SU-DHL-6 (cell line): ENCODE measurements at regions not wholly inside any gene's neighbourhood (a gene's known extent, or its start where the extent isn't known, plus 50 kb on each side); places are given as distances from the start of the nearest gene placed in this dataset.

Source experiments
- H2AFZ ChIP-seq: fragments of 200-600 bp; sonication (generic); 2 replicates; pipeline ENCODE4 v1.6.1; 2014; ENCODE audit warnings: low read depth, mild to moderate bottlenecking, moderate library complexity, mixed read lengths, antibody characterized with exemption, low read length; ENCODE audit not compliant: severe bottlenecking
- H3F3A ChIP-seq: fragments of 200-600 bp; shearing (Covaris generic); 2 replicates; pipeline ENCODE4 v1.6.0; 2016; ENCODE audit warnings: antibody characterized with exemption, mild to moderate bottlenecking; ENCODE audit not compliant: insufficient read depth
- H3K27ac ChIP-seq: fragments of 200-600 bp; sonication (generic); 2 replicates; pipeline ENCODE4 v1.5.1; 2016; ENCODE audit warnings: low read depth, mild to moderate bottlenecking, low read length, moderate library complexity, mixed read lengths
- H3K27me3 ChIP-seq: fragments of 200-600 bp; sonication (generic), shearing (Covaris generic); 2 replicates; pipeline ENCODE4 v1.6.0; 2014; ENCODE audit warnings: mild to moderate bottlenecking, low read length
- H3K36me3 ChIP-seq: fragments of 200-600 bp; sonication (generic); 2 replicates; pipeline ENCODE4 v1.6.1; 2014; ENCODE audit warnings: mild to moderate bottlenecking, low read length, mixed read lengths
- H3K4me2 ChIP-seq: fragments of 300-600, 200-600 bp; shearing (Covaris generic), sonication (generic); 2 replicates; pipeline ENCODE4 v1.6.0; 2014; ENCODE audit warnings: low read length, low read depth, mild to moderate bottlenecking; ENCODE audit not compliant: poor library complexity, severe bottlenecking
- H3K4me3 ChIP-seq: fragments of 200-600 bp; sonication (generic); 2 replicates; pipeline ENCODE4 v1.5.1; 2014; ENCODE audit warnings: antibody characterized with exemption, low read length, mild to moderate bottlenecking, mixed read lengths; ENCODE audit not compliant: insufficient read depth, poor library complexity, severe bottlenecking
- H3K79me2 ChIP-seq: fragments of 200-600 bp; sonication (generic); 2 replicates; pipeline ENCODE4 v1.6.1; 2014; ENCODE audit warnings: mild to moderate bottlenecking, low read length, moderate library complexity; ENCODE audit not compliant: insufficient read depth
- H3K9ac ChIP-seq: fragments of 200-600 bp; sonication (generic); 2 replicates; pipeline ENCODE4 v1.7.0; 2014; ENCODE audit warnings: mild to moderate bottlenecking, low read length
- H3K9me2 ChIP-seq: fragments of 200-600 bp; sonication (generic); replicated peaks from 2 replicates; pipeline ENCODE4 v1.6.1; 2014; ENCODE audit warnings: low read length; ENCODE audit not compliant: insufficient read depth
- H3K9me3 ChIP-seq: fragments of 200-600 bp; sonication (generic); 2 replicates; pipeline ENCODE4 v1.6.1; 2014; ENCODE audit warnings: low read length, mixed read lengths; ENCODE audit not compliant: insufficient read depth
- H4K20me1 ChIP-seq: fragments of 200-600 bp; sonication (generic); 2 replicates; pipeline ENCODE4 v1.6.1; 2014; ENCODE audit warnings: low read depth, mild to moderate bottlenecking, antibody characterized with exemption, low read length, moderate library complexity, mixed read lengths
- EZH2phosphoT487 ChIP-seq: fragments of 200-600 bp; sonication (generic), shearing (Covaris generic); conservative IDR thresholded peaks from 2 replicates; pipeline ENCODE4 v1.6.1; 2018; ENCODE audit warnings: mild to moderate bottlenecking, antibody characterized with exemption, low read length, moderate library complexity, mixed read lengths
- TF ChIP-seq, protein P1 (sequence below): fragments of 200-600 bp; sonication (generic); IDR thresholded peaks from one replicate; pipeline ENCODE4 v1.5.1; 2017; ENCODE audit warnings: antibody characterized with exemption, mild to moderate bottlenecking, low read length, moderate library complexity; ENCODE audit not compliant: insufficient read depth, poor library complexity, severe bottlenecking

- Histone ChIP-seq H3K9me3 (no peaks in the 10 kb centered on the region), H3K4me3 (no peak overlapping the region), H4K20me1 (no peaks in the 10 kb centered on the region), H3K9ac (no peak overlapping the region), H3F3A (no peaks in the 10 kb centered on the region), H3K9me2 (no peaks in the 10 kb centered on the region), H3K27me3 (no peaks in the 10 kb centered on the region), H3K27ac (no peak overlapping the region), H3K4me2 (no peak overlapping the region), H2AFZ (no peak overlapping the region), H3K79me2 (no peaks in the 10 kb centered on the region), H3K36me3 (no peaks in the 10 kb centered on the region)
- TF ChIP-seq, protein P1, sequence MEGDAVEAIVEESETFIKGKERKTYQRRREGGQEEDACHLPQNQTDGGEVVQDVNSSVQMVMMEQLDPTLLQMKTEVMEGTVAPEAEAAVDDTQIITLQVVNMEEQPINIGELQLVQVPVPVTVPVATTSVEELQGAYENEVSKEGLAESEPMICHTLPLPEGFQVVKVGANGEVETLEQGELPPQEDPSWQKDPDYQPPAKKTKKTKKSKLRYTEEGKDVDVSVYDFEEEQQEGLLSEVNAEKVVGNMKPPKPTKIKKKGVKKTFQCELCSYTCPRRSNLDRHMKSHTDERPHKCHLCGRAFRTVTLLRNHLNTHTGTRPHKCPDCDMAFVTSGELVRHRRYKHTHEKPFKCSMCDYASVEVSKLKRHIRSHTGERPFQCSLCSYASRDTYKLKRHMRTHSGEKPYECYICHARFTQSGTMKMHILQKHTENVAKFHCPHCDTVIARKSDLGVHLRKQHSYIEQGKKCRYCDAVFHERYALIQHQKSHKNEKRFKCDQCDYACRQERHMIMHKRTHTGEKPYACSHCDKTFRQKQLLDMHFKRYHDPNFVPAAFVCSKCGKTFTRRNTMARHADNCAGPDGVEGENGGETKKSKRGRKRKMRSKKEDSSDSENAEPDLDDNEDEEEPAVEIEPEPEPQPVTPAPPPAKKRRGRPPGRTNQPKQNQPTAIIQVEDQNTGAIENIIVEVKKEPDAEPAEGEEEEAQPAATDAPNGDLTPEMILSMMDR: no peak
- TF ChIP-seq EZH2phosphoT487: no peak
Observed at GRCh38 chr3:176426371-176426770, 770.9 kb downstream of the TBL1XR1 start.

DNA sequence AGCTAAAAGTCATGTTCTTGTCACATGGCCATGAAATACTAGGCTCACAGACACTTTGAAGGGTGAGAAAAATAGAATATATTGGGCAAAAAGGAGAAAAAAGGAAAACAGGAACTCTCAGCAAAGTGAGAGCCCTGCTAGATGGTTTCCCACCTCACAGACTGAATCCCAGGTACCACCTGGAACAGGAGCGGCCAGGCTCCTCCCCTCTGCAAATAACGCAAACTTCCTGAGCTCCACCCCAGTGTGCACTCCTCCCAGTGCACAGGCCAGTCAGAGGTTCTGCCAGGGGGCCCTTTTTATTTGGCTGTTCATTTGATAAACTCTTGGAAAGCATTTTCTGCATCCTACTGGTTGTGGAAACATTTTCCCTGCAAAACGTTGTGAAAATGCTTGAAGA, 780.4 kb downstream of the TBL1XR1 start:
- Histone ChIP-seq H3K36me3 (no peaks in the 10 kb centered on the region), H2AFZ (no peak overlapping the region), H3K9me3 (no peaks in the 10 kb centered on the region), H3K9ac (no peak overlapping the region), H3K4me2 (no peak overlapping the region), H4K20me1 (no peaks in the 10 kb centered on the region), H3F3A (no peaks in the 10 kb centered on the region), H3K79me2 (no peaks in the 10 kb centered on the region), H3K4me3 (no peak overlapping the region), H3K27me3 (peaks cover 2% of the 10 kb centered on the region; the same call in 1 of the 2 replicates), H3K9me2 (no peaks in the 10 kb centered on the region), H3K27ac (no peak overlapping the region)
- TF ChIP-seq, protein P1: no peak
- no peak for TF ChIP-seq EZH2phosphoT487

DNA sequence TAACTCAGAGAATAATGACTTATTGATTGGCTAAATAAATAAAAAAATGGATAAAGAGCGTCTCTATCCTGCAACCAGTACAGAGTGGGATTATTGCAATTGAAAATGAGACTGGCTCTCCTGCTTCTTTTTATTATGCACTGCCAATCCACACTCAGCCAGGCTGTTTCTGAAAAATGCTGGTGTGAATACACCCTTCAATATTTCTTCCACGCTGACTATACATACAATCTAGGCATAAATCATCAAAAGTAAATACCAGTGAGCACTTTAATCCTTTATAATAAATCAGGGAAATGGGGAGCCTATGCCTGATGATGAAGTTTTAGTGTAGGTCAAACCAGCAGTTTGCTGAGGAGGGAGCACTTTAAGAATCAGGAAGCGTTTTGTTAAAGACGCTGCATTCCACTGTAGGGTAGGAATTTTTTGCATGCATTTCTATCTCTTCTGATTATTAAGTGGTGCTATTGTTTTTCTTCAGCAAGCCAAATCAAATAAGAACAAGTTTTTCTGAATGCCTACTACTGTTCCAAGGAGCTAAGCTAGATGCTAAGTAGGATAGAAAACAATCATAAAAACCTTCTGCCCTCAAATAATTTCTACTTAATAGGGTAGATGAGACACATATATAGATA, 781.5 kb downstream of the TBL1XR1 start:
- H3K9ac ChIP-seq: no peak overlapping the region
- no peak overlapping the region for H3K4me3 ChIP-seq
- no peak overlapping the region for H2AFZ ChIP-seq

More for the DNA sequence above, 781.5 kb downstream of the TBL1XR1 start:
- no peaks in the 10 kb centered on the region for H3F3A ChIP-seq
- H3K79me2 ChIP-seq: no peaks in the 10 kb centered on the region
- no peaks in the 10 kb centered on the region for H3K9me2 ChIP-seq
- H3K9me3 ChIP-seq: no peaks in the 10 kb centered on the region
- H4K20me1 ChIP-seq: no peaks in the 10 kb centered on the region
- peaks cover 3% of the 10 kb centered on the region; the same call in 1 of the 2 replicates for H3K27me3 ChIP-seq
- H3K36me3 ChIP-seq: no peaks in the 10 kb centered on the region
- H3K4me2 ChIP-seq: no peak overlapping the region
- no peak overlapping the region for H3K27ac ChIP-seq
- TF ChIP-seq EZH2phosphoT487: no peak
- TF ChIP-seq, protein P1: no peak
